ENCODE measurements at regions not wholly inside any gene's neighbourhood (a gene's known extent, or its start where the extent isn't known, plus 50 kb on each side); places are given as distances from the start of the nearest gene placed in this dataset.

GRCh38 chr5:100119903-100120302 is 415.3 kb upstream of the FAM174A start:
- TF ChIP-seq POLR2A (IDR thresholded peaks at IDR 0.05; ENCODE audit: low read length) (no peak), GATA1 (IDR thresholded peaks at IDR 0.05; ENCODE audit: low read depth, low read length) (no peak)

Measured in erythroblast (primary cell).